SKM-1 (cell line): ENCODE measurements at regions not wholly inside any gene's neighbourhood (a gene's known extent, or its start where the extent isn't known, plus 50 kb on each side); places are given as distances from the start of the nearest gene placed in this dataset.

Source experiments
- DNase-seq: peaks from one replicate; lab custom pipeline; 2025; ENCODE audit not compliant: unreplicated experiment; lab: John Stamatoyannopoulos, UW

DNA sequence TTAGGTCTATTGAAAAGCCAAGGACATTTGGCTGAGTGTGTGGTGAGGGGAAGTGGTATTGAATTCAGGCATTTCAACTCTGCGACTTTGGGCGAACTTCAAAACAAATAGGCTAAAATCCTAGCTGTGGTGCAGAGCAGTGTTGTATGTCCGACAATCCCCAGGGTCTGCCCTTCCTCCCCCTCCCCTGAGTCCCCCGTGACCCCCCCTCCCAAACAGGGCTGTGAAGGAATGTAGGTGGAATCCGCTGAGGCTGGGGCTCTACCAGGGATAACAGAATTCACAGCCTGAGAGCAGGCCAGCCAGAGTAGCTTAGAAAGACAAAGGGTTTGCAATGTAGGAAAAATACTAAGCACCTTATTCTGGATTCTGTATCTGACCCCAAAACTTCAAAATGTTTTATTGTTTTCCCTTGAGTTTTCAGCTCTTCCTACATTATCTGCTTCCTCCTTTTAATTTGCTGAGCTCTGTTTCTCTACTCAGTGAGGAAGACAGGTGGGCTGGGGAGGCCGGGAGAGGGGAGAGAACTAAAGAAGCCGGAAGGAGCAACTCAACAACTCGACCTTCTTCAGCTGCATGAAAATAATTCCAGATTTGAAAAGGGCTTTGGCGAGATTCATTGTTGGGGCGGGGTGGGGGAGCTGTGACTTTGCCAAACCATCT is 315.2 kb downstream of the BLID start:
- no peak for DNase-seq

DNA sequence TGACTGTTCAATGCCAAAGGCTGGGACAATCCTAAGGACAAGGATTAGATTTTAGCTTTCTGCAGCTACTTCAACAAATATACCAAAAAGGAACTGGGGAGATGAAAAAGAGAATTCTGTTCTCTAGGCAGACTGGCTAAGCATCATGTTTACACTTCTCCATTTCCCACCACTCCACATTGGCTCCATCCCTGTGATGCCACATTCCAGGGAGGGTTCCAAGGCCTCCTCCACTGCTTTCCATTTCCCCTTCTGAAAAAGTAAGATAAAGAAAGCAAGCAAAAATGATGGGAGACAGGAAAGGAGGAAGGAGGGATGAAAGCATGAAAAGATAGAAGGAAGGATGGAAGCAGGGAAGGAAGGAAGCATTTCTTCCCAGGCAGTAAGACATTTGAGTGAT is 315.8 kb downstream of the BLID start:
- no peak for DNase-seq

DNA sequence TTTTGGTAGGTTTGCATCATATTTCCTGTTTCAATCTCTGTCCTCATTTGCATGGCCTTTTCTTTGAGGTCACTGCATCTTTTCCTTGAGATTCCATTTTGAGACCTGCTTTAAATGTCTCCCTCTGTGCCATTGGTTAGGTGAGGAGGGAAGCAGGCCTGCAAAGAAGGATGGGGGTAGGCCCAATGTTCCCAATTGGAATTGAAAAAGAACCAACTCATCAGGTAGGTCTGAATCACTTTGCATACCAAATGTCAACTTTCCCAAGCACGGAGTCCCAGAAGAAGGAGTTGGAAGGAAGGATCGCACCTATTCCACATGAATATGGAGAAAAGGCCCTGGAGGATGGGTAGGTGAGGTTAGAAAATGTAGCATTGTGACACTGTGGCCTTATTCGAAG is 318.5 kb downstream of the BLID start:
- no peak for DNase-seq

DNA sequence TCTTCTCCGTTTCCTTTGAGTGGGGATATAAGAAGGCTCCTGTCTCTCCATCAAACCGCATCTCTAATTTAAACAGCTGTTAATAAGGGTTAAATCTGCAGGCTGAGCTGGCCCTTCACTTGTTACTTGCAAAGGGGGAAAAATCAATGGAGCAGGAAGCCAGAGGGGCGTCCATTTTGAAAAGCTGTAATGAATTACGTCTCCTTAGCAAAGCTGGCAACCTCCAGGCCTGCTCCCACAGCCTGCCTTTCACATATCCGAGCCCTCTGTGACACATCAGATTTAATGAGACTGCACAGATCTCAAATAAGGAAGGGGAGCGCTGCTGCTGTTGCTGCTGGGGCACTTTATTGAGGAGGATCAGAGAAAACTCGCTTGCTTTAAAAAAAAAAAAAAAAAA is 320.8 kb downstream of the BLID start:
- DNase-seq, result no peak

DNA sequence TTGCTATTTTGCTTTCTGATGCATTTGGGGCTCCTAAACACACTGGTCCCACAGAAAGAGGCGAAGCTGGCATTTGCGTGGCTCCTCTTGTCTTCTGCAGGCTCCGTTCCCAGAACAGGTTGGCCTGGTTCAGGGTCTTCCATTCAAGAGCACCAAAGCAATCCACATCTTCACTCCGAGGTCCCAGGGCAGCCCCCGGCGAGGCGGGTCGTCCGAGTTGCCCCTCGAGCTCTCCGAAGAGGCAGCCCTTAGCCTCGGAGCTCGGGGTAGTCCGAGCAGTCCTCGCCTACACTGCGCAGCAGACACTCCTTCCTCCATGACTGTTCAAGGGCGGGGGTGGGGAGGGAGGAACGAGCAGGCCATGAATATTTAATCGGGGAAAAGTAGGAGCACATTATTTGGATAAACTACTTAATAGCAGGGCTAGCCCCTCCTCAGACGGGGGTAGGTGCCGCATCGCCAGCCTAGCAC is 321.3 kb downstream of the BLID start:
- DNase-seq, result no peak

DNA sequence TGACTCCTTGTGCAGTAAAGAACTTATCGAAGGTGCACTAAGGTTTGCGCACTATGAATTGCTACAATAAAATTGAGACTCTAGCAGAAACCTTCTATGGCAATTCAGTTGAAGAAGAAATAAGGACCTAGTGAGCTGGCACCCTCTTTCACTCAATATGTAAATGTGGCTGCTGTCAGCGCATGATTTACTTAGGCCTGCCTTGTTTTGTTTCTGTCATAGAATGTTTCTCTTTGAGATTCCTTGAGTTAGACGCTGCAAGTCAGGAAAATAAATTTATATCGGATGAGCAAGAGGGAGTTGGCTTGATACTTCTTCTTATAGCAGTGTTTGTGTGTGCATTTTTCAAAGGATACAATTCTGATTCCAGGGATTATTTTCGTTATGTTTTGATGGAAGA is 322.1 kb downstream of the BLID start:
- DNase-seq, result no peak

DNA sequence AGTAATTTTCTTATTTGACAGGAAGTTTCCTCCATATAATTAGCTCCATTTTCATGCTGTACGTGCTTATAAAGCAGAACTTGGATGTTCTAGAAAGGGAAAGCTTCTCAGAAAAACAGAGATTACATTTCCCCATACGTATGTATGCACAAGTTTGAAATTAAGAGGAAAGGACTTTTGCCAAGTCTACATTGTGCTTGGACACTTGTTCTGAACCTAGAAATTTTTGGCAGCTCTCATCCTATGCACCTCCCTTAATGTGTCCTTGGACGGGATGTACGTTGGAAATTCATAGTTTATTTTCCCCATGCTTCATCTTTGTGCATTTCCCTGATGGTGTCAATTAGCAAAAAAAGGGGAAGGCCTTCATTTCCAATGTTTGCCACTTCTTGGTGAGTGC is 322.7 kb downstream of the BLID start:
- no peak for DNase-seq

DNA sequence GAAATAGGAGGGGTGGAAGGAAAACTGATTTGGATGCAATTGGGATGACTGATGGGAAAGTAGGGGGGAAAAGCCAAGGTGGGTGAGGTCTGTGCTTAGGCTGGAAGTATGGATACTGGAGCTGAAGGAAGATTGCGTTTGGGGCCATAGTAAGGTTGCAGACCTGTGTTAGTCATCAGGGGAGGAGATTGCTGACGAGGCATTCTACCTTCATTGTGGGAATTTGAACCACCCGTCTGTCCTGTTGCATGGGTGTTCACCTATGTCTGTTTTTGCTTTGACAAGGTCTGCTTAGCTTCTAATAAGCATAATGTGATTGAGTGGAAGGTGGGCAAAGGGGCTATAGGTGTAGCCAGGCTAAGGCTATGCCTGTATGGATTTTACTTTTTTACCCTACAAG is 323.8 kb downstream of the BLID start:
- DNase-seq, result no peak

DNA sequence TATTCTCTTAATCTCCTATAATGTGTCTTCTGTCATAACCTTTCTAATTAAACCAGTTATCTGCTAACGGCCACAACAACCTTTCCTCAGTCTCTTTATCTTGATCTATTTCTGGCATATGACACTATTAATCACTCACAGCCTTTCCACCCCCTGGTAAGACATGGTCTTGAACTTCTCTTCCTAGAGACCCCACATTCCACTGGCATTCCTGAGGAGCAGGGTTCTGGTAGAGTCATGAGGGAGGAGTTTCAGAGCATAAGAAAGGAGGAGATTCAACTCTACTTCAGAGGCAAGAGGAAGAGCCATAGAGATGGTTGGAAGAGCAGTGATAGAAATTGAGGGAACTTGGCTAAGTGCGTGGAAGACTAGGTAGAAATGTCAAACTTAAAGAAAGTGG is 325.6 kb downstream of the BLID start:
- DNase-seq, result no peak

DNA sequence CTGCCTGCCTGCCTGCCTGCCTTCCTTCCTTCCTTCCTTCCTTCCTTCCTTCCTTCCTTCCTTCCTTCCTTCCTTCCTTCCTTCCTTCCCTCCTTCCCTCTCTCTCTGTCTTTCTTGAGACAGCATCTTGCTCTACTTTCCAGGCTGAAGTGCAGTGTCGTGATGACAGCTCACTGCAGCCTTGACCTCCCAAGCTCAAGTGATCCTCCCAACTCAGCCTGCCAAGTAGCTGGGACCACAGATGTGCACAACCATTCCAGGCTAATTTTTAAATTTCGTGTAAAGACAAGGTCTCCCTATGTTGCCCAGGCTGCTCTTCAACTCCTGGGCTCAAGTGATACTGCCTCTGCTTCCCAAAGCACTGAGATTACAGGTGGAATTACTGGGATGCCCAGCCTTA is 328.2 kb upstream of the SORL1-AS1 start:
- no peak for DNase-seq

DNA sequence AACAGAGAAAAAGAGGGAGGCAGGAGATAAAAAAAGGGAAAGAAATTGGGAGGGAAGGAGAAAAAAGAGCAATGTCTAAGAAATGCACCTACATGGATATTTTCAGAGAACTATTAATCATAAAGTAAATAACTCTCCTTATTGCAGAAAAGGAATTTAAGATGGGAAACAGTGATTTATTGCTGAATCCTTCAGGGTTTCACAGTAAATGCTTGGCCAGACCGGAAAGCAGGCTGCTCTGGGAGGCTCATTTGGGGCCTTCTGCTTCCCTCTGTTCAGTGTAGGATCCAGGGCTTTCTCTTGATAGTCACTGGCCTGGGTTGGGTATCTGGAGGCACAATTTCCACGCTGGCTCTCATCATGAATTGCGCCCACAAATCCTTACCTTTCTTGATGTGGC is 324.3 kb upstream of the SORL1-AS1 start:
- no peak for DNase-seq

DNA sequence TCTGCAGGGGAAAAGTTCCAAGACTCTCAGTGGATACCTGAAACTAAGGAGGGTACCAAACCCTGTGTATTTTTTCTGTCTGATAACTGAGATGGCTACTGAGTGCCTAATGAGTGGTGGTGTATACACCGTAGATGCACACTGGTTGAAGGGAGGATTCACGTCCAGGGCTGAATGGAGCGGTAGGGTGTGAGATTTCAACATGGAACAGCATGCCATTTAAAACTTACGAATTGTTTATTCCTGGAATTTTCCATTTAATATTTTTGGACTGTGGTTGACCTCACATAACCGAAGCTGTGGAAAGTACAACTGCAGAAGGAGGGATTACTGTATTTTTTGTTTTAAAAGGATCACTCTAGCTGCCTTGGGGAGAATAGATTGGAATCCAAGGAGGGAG is 322.5 kb upstream of the SORL1-AS1 start:
- no peak for DNase-seq

DNA sequence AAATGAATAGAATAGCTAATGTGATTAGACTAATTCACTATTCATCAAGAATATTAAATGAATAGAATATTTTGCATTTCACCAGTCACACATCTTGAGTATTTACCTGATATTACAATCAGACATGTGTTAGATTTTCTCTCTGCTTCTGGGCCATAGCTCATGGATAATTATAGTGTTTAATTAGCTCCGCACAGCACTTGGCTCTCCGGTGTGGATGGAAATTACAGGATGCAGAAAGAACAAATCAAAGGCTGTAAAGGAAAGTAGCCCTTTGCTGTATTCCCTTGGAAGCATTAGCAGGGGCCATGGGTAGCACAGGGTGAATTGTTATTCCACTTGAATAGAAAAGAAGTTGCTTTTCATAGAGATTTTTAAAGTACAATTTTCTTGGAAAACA is 320.3 kb upstream of the SORL1-AS1 start:
- no peak for DNase-seq

DNA sequence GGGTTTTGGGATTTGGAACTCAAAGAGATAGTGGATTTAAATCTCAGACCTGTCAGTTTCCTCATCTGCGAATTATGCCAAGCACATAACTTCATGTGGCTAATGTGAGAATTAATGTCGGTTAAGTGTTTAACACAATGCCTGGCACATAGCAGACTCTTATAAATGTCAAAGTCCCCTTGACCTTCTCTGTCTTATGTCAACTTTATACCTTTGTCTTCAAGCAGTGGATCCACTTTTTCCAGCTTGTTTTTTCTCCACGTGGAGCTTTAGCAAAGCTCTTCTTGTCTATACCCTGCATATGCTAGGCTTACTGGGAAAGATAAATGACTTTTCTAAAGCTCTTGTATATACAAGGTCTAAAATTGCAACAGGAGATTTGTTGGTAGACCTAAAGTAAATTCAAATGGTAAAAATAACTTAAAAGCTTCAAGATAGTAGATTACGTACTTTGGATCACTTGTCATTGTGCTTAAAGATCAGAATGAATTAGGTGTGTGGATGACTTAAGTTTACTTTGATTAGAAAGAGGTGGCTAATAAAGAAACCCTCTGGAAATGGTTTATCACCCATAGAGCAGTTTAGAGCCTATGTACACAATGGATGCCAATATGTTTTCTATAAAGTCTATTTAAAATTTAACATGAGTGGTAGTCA is 318.3 kb upstream of the SORL1-AS1 start:
- no peak for DNase-seq

DNA sequence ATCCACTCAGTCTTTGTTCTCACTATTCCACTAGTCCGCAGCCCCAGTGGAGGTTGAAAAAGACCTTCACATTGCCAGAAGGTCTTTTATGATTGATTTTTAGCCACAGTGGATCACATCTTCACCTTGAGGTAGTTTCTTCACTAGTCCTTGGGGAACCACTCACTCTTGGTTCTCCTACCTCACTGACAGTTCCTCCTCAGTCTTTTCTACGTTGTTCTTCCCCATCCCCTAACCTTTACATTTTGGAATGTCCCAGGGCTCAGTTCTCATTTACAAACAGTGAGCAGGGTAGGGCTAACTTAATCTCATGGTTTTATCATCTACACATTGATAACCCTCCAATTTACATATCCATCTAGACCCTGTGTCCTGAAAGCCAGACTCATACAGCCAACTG is 316.4 kb upstream of the SORL1-AS1 start:
- DNase-seq, result no peak

DNA sequence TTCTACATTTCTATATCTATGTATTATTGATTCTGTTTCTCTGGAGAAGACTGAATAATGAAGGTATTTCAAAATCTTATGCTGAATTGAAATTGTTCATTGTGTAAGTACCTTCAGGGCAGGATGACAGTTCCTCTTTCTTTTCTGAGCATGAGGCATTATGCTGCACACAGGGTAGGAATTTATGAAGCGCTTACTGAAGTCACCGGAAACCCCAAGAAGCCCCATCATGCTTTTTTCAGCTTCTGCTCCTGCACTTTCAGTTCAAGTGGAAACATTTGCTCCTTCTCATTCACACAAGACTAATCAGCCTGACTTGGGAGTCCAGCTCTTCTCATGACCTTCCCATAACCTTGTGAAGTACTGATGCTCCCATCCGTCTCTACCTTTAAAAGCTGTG is 314.7 kb upstream of the SORL1-AS1 start:
- DNase-seq, result peak; percentile 87

DNA sequence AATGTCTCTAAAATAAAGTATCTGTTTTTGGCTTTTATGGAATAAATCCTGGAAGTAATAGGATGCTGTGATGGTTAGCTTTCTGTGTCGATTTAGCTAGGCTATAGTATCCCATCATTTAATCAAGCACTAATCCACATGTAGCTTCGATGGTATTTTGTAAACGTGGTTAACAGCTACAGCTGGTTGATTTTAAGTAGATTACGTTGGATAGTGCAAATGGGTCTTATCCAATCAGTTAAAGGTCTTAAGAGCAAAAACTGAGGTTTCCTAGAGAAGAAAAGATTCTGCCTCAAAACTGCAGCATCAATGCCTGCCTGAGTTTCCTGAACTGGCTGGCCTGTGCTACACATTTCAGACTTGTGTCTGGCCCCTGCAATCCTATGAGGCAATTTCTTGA is 314.2 kb upstream of the SORL1-AS1 start:
- DNase-seq, result no peak

DNA sequence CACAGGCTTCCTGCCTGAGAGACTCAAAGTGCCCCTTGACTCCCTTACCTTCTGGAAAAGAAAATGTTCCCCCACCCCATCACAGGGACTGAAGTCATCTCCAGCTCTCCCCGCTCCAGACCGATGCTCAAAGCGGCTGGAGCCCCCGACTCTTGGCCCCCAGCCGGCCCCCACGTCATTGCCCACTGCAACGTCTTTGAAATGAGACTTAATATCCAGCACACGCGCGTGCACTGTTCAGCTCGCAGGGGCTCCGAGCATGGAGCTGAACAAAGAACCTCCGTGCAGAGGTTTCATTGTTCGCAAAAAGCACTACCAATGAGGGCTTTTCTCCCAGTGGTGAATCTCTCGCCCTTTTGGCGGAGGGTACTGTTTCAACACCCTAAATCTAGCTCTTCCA is 313.4 kb upstream of the SORL1-AS1 start:
- DNase-seq, result no peak

DNA sequence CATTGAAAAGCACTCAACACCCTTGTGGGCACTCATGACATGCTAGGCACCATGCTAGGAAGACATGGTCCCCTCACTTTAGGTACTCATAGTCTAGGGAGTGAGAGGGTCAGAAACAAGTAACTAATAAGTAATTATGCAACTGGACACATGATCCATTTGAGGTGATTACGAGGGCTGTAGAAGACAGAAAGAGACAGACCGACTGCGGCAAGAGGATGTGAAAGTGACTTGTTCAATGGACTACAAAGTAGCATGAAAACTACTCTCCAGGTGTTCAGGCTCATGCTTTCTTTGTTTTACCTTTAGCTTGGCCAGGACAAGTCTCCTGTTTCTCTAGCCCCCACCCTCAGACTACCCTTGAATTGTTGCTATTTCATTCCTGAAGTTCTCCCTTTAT is 310.8 kb upstream of the SORL1-AS1 start:
- no peak for DNase-seq

DNA sequence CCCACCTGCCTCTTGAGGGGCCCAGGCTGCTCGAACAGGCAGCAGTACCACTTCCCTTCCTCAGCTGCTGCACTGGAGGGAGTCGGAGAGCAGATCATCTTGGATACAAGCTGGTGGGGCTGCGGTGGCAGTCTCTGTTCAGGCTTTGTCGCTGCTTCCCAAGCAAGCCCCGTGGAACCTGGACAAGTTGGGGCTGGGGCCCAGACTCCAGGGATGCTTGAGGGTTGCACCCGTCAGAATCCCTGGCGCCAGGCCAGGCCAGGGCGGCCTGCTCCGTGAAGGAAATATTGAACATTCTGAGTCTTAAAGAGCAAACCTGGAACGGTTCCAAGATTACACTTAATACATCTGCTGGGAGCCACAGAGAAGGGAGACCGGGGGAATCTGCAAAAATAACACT is 310.1 kb upstream of the SORL1-AS1 start:
- DNase-seq, result no peak

DNA sequence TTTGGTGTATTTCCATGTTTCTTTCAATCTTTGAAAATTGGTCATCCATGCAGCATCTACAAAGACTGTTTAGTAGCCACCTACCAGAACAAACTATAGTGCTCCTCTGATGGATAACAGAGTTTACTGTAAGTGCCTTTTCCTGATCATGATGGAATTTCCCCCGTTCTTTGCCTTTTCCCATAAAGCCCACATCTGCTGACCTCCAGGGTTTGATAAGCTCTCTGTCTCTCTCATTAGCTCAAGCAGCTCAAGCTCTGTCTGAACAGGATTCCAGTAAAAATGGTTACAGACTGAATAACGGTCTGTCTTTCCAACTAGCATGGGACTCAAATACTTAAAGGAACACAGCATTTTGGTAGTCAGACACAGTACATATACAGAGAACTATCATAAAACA is 308.4 kb upstream of the SORL1-AS1 start:
- DNase-seq, result no peak

DNA sequence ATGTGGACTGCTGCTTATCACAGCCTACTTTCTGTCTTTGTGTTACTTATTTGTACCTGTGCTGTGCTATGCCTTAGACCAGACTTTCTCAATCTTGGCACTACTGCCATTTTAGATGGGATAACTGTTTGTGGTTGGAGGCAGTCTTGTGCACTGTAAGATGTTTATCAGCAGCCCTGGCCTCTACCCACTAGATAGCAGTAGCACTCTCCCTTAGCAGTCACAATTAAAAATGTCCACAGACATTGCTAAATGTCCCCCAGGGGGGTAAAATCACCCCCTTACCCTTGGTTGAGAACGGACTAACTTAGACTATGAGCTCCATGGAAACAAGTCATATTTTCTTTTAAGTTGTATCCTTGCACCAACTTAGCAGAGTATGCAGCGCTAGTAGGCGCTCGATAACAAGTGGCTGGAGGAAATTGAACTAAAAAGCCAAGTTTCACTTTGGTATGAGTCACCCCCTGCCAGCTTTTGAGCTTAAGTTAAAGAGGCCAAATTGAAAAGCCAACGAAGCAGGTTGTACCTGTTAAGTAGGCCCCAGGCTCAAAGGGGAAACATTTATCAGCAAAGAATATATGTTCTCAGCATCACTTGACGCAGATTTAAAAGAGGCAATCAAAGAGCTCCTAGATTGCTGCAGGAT is 304.8 kb upstream of the SORL1-AS1 start:
- DNase-seq, result no peak

DNA sequence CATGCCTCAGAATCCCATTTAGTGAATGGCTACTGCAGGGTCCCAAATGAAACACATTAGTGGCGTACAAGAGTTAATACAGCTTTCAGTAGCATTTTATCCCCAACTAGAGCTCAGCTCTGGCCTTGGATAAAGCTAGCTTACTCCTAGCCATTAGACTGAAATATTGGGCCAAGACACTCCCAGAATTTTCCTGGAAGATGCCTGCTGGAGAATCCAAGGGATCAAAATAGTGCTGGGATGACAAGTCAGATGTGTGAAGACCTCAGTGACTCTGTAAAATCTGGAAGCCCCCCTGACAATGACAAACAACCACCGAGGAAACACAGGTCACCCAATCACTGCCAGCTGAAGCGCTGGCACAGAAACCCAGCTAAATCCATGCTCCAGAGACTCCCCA is 303.1 kb upstream of the SORL1-AS1 start:
- no peak for DNase-seq
